ENCODE measurements at regions not wholly inside any gene's neighbourhood (a gene's known extent, or its start where the extent isn't known, plus 50 kb on each side); places are given as distances from the start of the nearest gene placed in this dataset.

GRCh38 chr10:47098238-47098637 lies 187.0 kb downstream of the PTPN20 start:
- WGBS, 5 donors, result 86 to 98% (median 90%) methylated on average over 3 of the region's 3 CpGs
- no peaks in the 10 kb centered on the region for H3K4me1 ChIP-seq
- no peak for DNase-seq
- no peaks in the 10 kb centered on the region for H3K36me3 ChIP-seq
- H3K4me3 ChIP-seq, result no peak overlapping the region
- H3K27me3 ChIP-seq (replicated peaks in 1 of 7), result no peaks in the 10 kb centered on the region
- no peak overlapping the region for H3K27ac ChIP-seq
- intact Hi-C loops (cut with DNase I; ENCODE audit: low total_unique reads), result no loop called here
- TF ChIP-seq CTCF (IDR thresholded peaks at IDR 0.05 in 8 of 11, conservative IDR thresholded peaks at IDR 0.05 in 3 of 11) (no peak), POLR2AphosphoS5 (IDR thresholded peaks at IDR 0.05) (no peak), POLR2A (IDR thresholded peaks at IDR 0.05) (no peak)
- H3K9me3 ChIP-seq, result peaks cover 0 to 7% (median 2%) of the 10 kb centered on the region in 8 donors

- no peak for DNase-seq
- H3K4me3 ChIP-seq, result no peak overlapping the region
- H3K4me1 ChIP-seq, result no peaks in the 10 kb centered on the region
- TF ChIP-seq POLR2AphosphoS5 (IDR thresholded peaks at IDR 0.05) (no peak), CTCF (IDR thresholded peaks at IDR 0.05 in 8 of 11, conservative IDR thresholded peaks at IDR 0.05 in 3 of 11) (no peak), POLR2A (IDR thresholded peaks at IDR 0.05) (no peak)
- no peaks in the 10 kb centered on the region for H3K27me3 ChIP-seq (replicated peaks in 1 of 7)
- H3K27ac ChIP-seq, result no peak overlapping the region
- peaks cover 0 to 7% (median 2%) of the 10 kb centered on the region in 8 donors for H3K9me3 ChIP-seq
- WGBS, 5 donors, result 89 to 95% (median 92%) methylated on average over 11 of the region's 11 CpGs
- H3K36me3 ChIP-seq, result no peaks in the 10 kb centered on the region
- intact Hi-C loops (cut with DNase I; ENCODE audit: low total_unique reads), result no loop called here
Measured at GRCh38 chr10:47098964-47099363, 187.7 kb downstream of the PTPN20 start.

- TF ChIP-seq CTCF (IDR thresholded peaks at IDR 0.05 in 8 of 11, conservative IDR thresholded peaks at IDR 0.05 in 3 of 11), result no peak
- TF ChIP-seq POLR2AphosphoS5 (IDR thresholded peaks at IDR 0.05), result no peak
- no peak for TF ChIP-seq POLR2A (IDR thresholded peaks at IDR 0.05)
- H3K9me3 ChIP-seq, result peaks cover 0 to 7% (median 2%) of the 10 kb centered on the region in 8 donors
- H3K4me3 ChIP-seq, result no peak overlapping the region
- no peaks in the 10 kb centered on the region for H3K4me1 ChIP-seq
- no peaks in the 10 kb centered on the region for H3K27me3 ChIP-seq (replicated peaks in 1 of 7)
- H3K27ac ChIP-seq, result no peak overlapping the region
- H3K36me3 ChIP-seq, result no peaks in the 10 kb centered on the region
- intact Hi-C loops (cut with DNase I; ENCODE audit: low total_unique reads), result no loop called here
- no peak for DNase-seq
- 90 to 97% (median 92%) methylated on average over 7 of the region's 7 CpGs for WGBS, 5 donors
Measured at GRCh38 chr10:47099474-47099873, 188.2 kb downstream of the PTPN20 start.

- TF ChIP-seq CTCF (IDR thresholded peaks at IDR 0.05 in 8 of 11, conservative IDR thresholded peaks at IDR 0.05 in 3 of 11) (no peak), POLR2AphosphoS5 (IDR thresholded peaks at IDR 0.05) (no peak), POLR2A (IDR thresholded peaks at IDR 0.05) (no peak)
- 86 to 99% (median 94%) methylated on average over 5 of the region's 5 CpGs for WGBS, 5 donors
- H3K27me3 ChIP-seq (replicated peaks in 1 of 7), result no peaks in the 10 kb centered on the region
- H3K4me3 ChIP-seq, result no peak overlapping the region
- no peaks in the 10 kb centered on the region for H3K36me3 ChIP-seq
- no peak for DNase-seq
- intact Hi-C loops (cut with DNase I; ENCODE audit: low total_unique reads), result no loop called here
- H3K9me3 ChIP-seq, result peaks cover 0 to 7% (median 2%) of the 10 kb centered on the region in 8 donors
- peaks cover 0 to 7% (median 0%) of the 10 kb centered on the region in 6 donors for H3K4me1 ChIP-seq
- no peak overlapping the region for H3K27ac ChIP-seq
Measured at GRCh38 chr10:47101196-47101595, 190.0 kb downstream of the PTPN20 start.

Measured in spleen (tissue), 11 donors.